ENCODE measurements at regions not wholly inside any gene's neighbourhood (a gene's known extent, or its start where the extent isn't known, plus 50 kb on each side); places are given as distances from the start of the nearest gene placed in this dataset.

GRCh38 chr4:11894221-11894620, 465.5 kb upstream of the HS3ST1 start:
- Histone ChIP-seq H3K4me1 (ENCODE audit: control insufficient read depth, insufficient read depth, low read length) (no peaks in the 10 kb centered on the region), H3K9me3 (ENCODE audit: control insufficient read depth, insufficient read depth, low read length) (no peaks in the 10 kb centered on the region; the same call in 1 of the 2 replicates), H3K27me3 (ENCODE audit: control insufficient read depth, insufficient read depth, low read length) (no peaks in the 10 kb centered on the region), H3K27ac (ENCODE audit: low read length) (no peak overlapping the region), H3K36me3 (ENCODE audit: control insufficient read depth, insufficient read depth, low read length) (no peaks in the 10 kb centered on the region), H3K4me3 (ENCODE audit: low read length) (no peak overlapping the region)
- no CpG with 5 or more reads among the region's 3 CpGs for WGBS (ENCODE audit: insufficient coverage, insufficient read length)
- no peak for DNase-seq (ENCODE audit: low read depth, low spot score)

GRCh38 chr4:11889099-11889498, 460.4 kb upstream of the HS3ST1 start:
- DNase-seq (ENCODE audit: low read depth, low spot score), result no peak
- Histone ChIP-seq H3K27me3 (ENCODE audit: control insufficient read depth, insufficient read depth, low read length) (no peaks in the 10 kb centered on the region), H3K36me3 (ENCODE audit: control insufficient read depth, insufficient read depth, low read length) (no peaks in the 10 kb centered on the region), H3K4me1 (ENCODE audit: control insufficient read depth, insufficient read depth, low read length) (no peaks in the 10 kb centered on the region), H3K9me3 (ENCODE audit: control insufficient read depth, insufficient read depth, low read length) (no peaks in the 10 kb centered on the region), H3K4me3 (ENCODE audit: low read length) (no peak overlapping the region), H3K27ac (ENCODE audit: low read length) (no peak overlapping the region)
- WGBS (ENCODE audit: insufficient coverage, insufficient read length), result no CpG with 5 or more reads among the region's 2 CpGs

GRCh38 chr4:11881947-11882346, 453.3 kb upstream of the HS3ST1 start:
- Histone ChIP-seq H3K27me3 (ENCODE audit: control insufficient read depth, insufficient read depth, low read length) (no peaks in the 10 kb centered on the region), H3K4me1 (ENCODE audit: control insufficient read depth, insufficient read depth, low read length) (no peaks in the 10 kb centered on the region), H3K4me3 (ENCODE audit: low read length) (no peak overlapping the region), H3K36me3 (ENCODE audit: control insufficient read depth, insufficient read depth, low read length) (no peaks in the 10 kb centered on the region), H3K9me3 (ENCODE audit: control insufficient read depth, insufficient read depth, low read length) (no peaks in the 10 kb centered on the region), H3K27ac (ENCODE audit: low read length) (no peak overlapping the region)
- DNase-seq (ENCODE audit: low read depth, low spot score), result no peak

GRCh38 chr4:11881364-11881763, 452.7 kb upstream of the HS3ST1 start:
- Histone ChIP-seq H3K27me3 (ENCODE audit: control insufficient read depth, insufficient read depth, low read length) (no peaks in the 10 kb centered on the region), H3K27ac (ENCODE audit: low read length) (no peak overlapping the region), H3K36me3 (ENCODE audit: control insufficient read depth, insufficient read depth, low read length) (no peaks in the 10 kb centered on the region), H3K4me1 (ENCODE audit: control insufficient read depth, insufficient read depth, low read length) (no peaks in the 10 kb centered on the region), H3K4me3 (ENCODE audit: low read length) (no peak overlapping the region), H3K9me3 (ENCODE audit: control insufficient read depth, insufficient read depth, low read length) (no peaks in the 10 kb centered on the region)
- no peak for DNase-seq (ENCODE audit: low read depth, low spot score)

GRCh38 chr4:11878241-11878640, 449.5 kb upstream of the HS3ST1 start:
- H3K36me3 ChIP-seq (ENCODE audit: control insufficient read depth, insufficient read depth, low read length), result no peaks in the 10 kb centered on the region
- no peak overlapping the region for H3K4me3 ChIP-seq (ENCODE audit: low read length)
- H3K27me3 ChIP-seq (ENCODE audit: control insufficient read depth, insufficient read depth, low read length), result no peaks in the 10 kb centered on the region
- DNase-seq (ENCODE audit: low read depth, low spot score), result no peak
- H3K4me1 ChIP-seq (ENCODE audit: control insufficient read depth, insufficient read depth, low read length), result no peaks in the 10 kb centered on the region
- no CpG with 5 or more reads among the region's 3 CpGs for whole genome bisulfite sequencing (ENCODE audit: insufficient coverage, insufficient read length)
- no peaks in the 10 kb centered on the region; the same call in 1 of the 2 replicates for H3K9me3 ChIP-seq (ENCODE audit: control insufficient read depth, insufficient read depth, low read length)
- H3K27ac ChIP-seq (ENCODE audit: low read length), result no peak overlapping the region

GRCh38 chr4:11876104-11876503, 447.4 kb upstream of the HS3ST1 start:
- no peaks in the 10 kb centered on the region for H3K4me1 ChIP-seq (ENCODE audit: control insufficient read depth, insufficient read depth, low read length)

GRCh38 chr4:11869191-11869870, 440.6 kb upstream of the HS3ST1 start:
- Histone ChIP-seq H3K36me3 (ENCODE audit: control insufficient read depth, insufficient read depth, low read length) (no peaks in the 10 kb centered on the region), H3K4me3 (ENCODE audit: low read length) (no peak overlapping the region), H3K4me1 (ENCODE audit: control insufficient read depth, insufficient read depth, low read length) (no peaks in the 10 kb centered on the region), H3K9me3 (ENCODE audit: control insufficient read depth, insufficient read depth, low read length) (no peaks in the 10 kb centered on the region), H3K27ac (ENCODE audit: low read length) (no peak overlapping the region), H3K27me3 (ENCODE audit: control insufficient read depth, insufficient read depth, low read length) (no peaks in the 10 kb centered on the region)
- DNase-seq (ENCODE audit: low read depth, low spot score), result no peak
- no CpG with 5 or more reads among the region's 6 CpGs for WGBS (ENCODE audit: insufficient coverage, insufficient read length)

More at GRCh38 chr4:11876104-11876503, 447.4 kb upstream of the HS3ST1 start:
- no peak overlapping the region for H3K27ac ChIP-seq (ENCODE audit: low read length)
- H3K36me3 ChIP-seq (ENCODE audit: control insufficient read depth, insufficient read depth, low read length), result no peaks in the 10 kb centered on the region
- H3K4me3 ChIP-seq (ENCODE audit: low read length), result no peak overlapping the region
- no peak for DNase-seq (ENCODE audit: low read depth, low spot score)
- no peaks in the 10 kb centered on the region; the same call in 1 of the 2 replicates for H3K9me3 ChIP-seq (ENCODE audit: control insufficient read depth, insufficient read depth, low read length)
- no peaks in the 10 kb centered on the region for H3K27me3 ChIP-seq (ENCODE audit: control insufficient read depth, insufficient read depth, low read length)

GRCh38 chr4:11866391-11866790, 437.7 kb upstream of the HS3ST1 start:
- WGBS (ENCODE audit: insufficient coverage, insufficient read length), result no CpG with 5 or more reads among the region's 1 CpG
- no peak for DNase-seq (ENCODE audit: low read depth, low spot score)

GRCh38 chr4:11860996-11861395, 432.3 kb upstream of the HS3ST1 start:
- Histone ChIP-seq H3K27ac (ENCODE audit: low read length) (no peak overlapping the region), H3K9me3 (ENCODE audit: control insufficient read depth, insufficient read depth, low read length) (no peaks in the 10 kb centered on the region), H3K36me3 (ENCODE audit: control insufficient read depth, insufficient read depth, low read length) (no peaks in the 10 kb centered on the region), H3K4me3 (ENCODE audit: low read length) (no peak overlapping the region), H3K27me3 (ENCODE audit: control insufficient read depth, insufficient read depth, low read length) (no peaks in the 10 kb centered on the region), H3K4me1 (ENCODE audit: control insufficient read depth, insufficient read depth, low read length) (no peaks in the 10 kb centered on the region)
- WGBS (ENCODE audit: insufficient coverage, insufficient read length), result no CpG with 5 or more reads among the region's 1 CpG
- DNase-seq (ENCODE audit: low read depth, low spot score), result no peak

More at GRCh38 chr4:11866391-11866790, 437.7 kb upstream of the HS3ST1 start:
- H3K27me3 ChIP-seq (ENCODE audit: control insufficient read depth, insufficient read depth, low read length), result no peaks in the 10 kb centered on the region
- no peaks in the 10 kb centered on the region for H3K36me3 ChIP-seq (ENCODE audit: control insufficient read depth, insufficient read depth, low read length)
- no peaks in the 10 kb centered on the region for H3K4me1 ChIP-seq (ENCODE audit: control insufficient read depth, insufficient read depth, low read length)
- no peak overlapping the region for H3K4me3 ChIP-seq (ENCODE audit: low read length)
- no peaks in the 10 kb centered on the region for H3K9me3 ChIP-seq (ENCODE audit: control insufficient read depth, insufficient read depth, low read length)
- H3K27ac ChIP-seq (ENCODE audit: low read length), result no peak overlapping the region

- Histone ChIP-seq H3K4me3 (ENCODE audit: low read length) (no peak overlapping the region), H3K27me3 (ENCODE audit: control insufficient read depth, insufficient read depth, low read length) (no peaks in the 10 kb centered on the region), H3K36me3 (ENCODE audit: control insufficient read depth, insufficient read depth, low read length) (no peaks in the 10 kb centered on the region), H3K9me3 (ENCODE audit: control insufficient read depth, insufficient read depth, low read length) (no peaks in the 10 kb centered on the region), H3K4me1 (ENCODE audit: control insufficient read depth, insufficient read depth, low read length) (no peaks in the 10 kb centered on the region), H3K27ac (ENCODE audit: low read length) (no peak overlapping the region)
- DNase-seq (ENCODE audit: low read depth, low spot score), result no peak
Measured at GRCh38 chr4:11857881-11858280, 429.2 kb upstream of the HS3ST1 start.

GRCh38 chr4:11847167-11847566, 418.5 kb upstream of the HS3ST1 start:
- no peaks in the 10 kb centered on the region for H3K27me3 ChIP-seq (ENCODE audit: control insufficient read depth, insufficient read depth, low read length)
- no peaks in the 10 kb centered on the region for H3K9me3 ChIP-seq (ENCODE audit: control insufficient read depth, insufficient read depth, low read length)
- WGBS (ENCODE audit: insufficient coverage, insufficient read length), result no CpG with 5 or more reads among the region's 4 CpGs
- H3K4me3 ChIP-seq (ENCODE audit: low read length), result no peak overlapping the region
- H3K36me3 ChIP-seq (ENCODE audit: control insufficient read depth, insufficient read depth, low read length), result no peaks in the 10 kb centered on the region
- no peak overlapping the region for H3K27ac ChIP-seq (ENCODE audit: low read length)
- H3K4me1 ChIP-seq (ENCODE audit: control insufficient read depth, insufficient read depth, low read length), result no peaks in the 10 kb centered on the region; the same call in 1 of the 2 replicates
- DNase-seq (ENCODE audit: low read depth, low spot score), result no peak
